Pancreas (tissue), 10 donors: ENCODE measurements at regions not wholly inside any gene's neighbourhood (a gene's known extent, or its start where the extent isn't known, plus 50 kb on each side); places are given as distances from the start of the nearest gene placed in this dataset.
"Not testable (repeated sequence)": the region's sequence is repeated elsewhere in the genome, so short reads cannot be mapped to it uniquely, and the experiment has no call there.

ENCODE experiments used
- ATAC-seq, 4 donors: fragments of 200-7000 bp; cut with Tn5 transposase; one replicate each; pipeline versions ENCODE4 v1.8.0 to v1.9.1; 2020; ENCODE audit warnings: mild to moderate bottlenecking in 4 of 4, moderate library complexity in 4 of 4
- DNase-seq, 6 donors: peaks; one replicate each; pipeline ENCODE4 v3.0.0-alpha.2; 2020
- FAIRE-seq: peaks from 2 replicates; lab custom pipeline; 2012; peaks lifted over from hg19 to GRCh38; lab: Jason Lieb, UNC
- H3K27ac ChIP-seq, 4 donors: fragments of 200-600 bp; sonication (generic); 1 replicate in 3 of 4; 2 replicates in 1 of 4; pipeline versions ENCODE4 v1.5.0 to v1.8.0; 2020
- H3K27me3 ChIP-seq, 4 donors: fragments of 200-600 bp; one replicate each; pipeline ENCODE4 v1.8.0; 2021
- H3K36me3 ChIP-seq, 3 donors: fragments of 200-600 bp; sonication (generic) in 1 of 3; one replicate each; pipeline versions ENCODE4 v1.5.0 to v1.8.0; 2020 to 2021
- H3K4me1 ChIP-seq, 3 donors: fragments of 200-600 bp; one replicate each; pipeline ENCODE4 v1.8.0; 2021
- H3K4me3 ChIP-seq, 4 donors: fragments of 200-600 bp; sonication (generic) in 2 of 4; one replicate each; pipeline versions ENCODE4 v1.5.0 to v1.8.0; 2020 to 2021
- H3K9me3 ChIP-seq, 4 donors: fragments of 200-600 bp; one replicate each; pipeline ENCODE4 v1.8.0; 2021
- CTCF ChIP-seq, 4 donors: fragments of 200-600 bp; sonication (generic) in 3 of 4; IDR thresholded peaks; one replicate each; pipeline versions ENCODE4 v1.5.0 to v1.8.0; 2021; ENCODE audit warnings: antibody characterized with exemption in 4 of 4
- WGBS, 2 donors: extraction: QIAGEN DNeasy Blood & Tissue Kit; methylation state at CpG; one replicate each; pipeline ENCODE4 v1.1.7; 2013; 5-methylcytosine and 5-hydroxymethylcytosine counted together
- intact Hi-C, 3 donors: fragments of 100-400 bp; cut with DNase I; formaldehyde crosslinking; loops; one replicate each; pipeline versions ENCODE4 v1.11.1 to v1.14.2; 2022
- donor health status: healthy with polysubstance abuse.
- donor health status: DM: no; HTN: no; CAD: no; lungs with moderate emphysema.
- donor health status: DM: no; HTN: no; CAD: no.
- donor health status: control.
- donor health status: control.
- donor health status: Bipolar disorder and iron deficiency.
- donor health status: DM: yes; HTN: yes; CAD: no.
- donor health status: DM: no; HTN: no; CAD: no.
- donor health status: DM: no; HTN: no; CAD: no.
- donor health status: DM: yes; HTN: yes; CAD: no.

GRCh38 chr6:71229477-71229876 is 59.1 kb upstream of the OGFRL1 start:
- no peak for TF ChIP-seq CTCF (IDR thresholded peaks at IDR 0.05)
- WGBS, 2 donors, result 80 to 87% methylated on average over 3 of the region's 3 CpGs
- no peak overlapping the region for H3K4me3 ChIP-seq
- H3K27me3 ChIP-seq, result no peaks in the 10 kb centered on the region
- ATAC-seq (no peak), FAIRE-seq (no peak), DNase-seq (no peak)
- intact Hi-C loops, result no loop called here
- H3K4me1 ChIP-seq, result no peaks in the 10 kb centered on the region
- no peak overlapping the region for H3K27ac ChIP-seq
- H3K9me3 ChIP-seq, result no peaks in the 10 kb centered on the region
- no peaks in the 10 kb centered on the region for H3K36me3 ChIP-seq

- intact Hi-C loops, H3K4me1 ChIP-seq, H3K4me3 ChIP-seq, H3K27ac ChIP-seq, FAIRE-seq, H3K36me3 ChIP-seq, DNase-seq, H3K27me3 ChIP-seq, H3K9me3 ChIP-seq, ATAC-seq: not testable (repeated sequence)
- WGBS, 2 donors, result 82 to 94% methylated on average over 4 of the region's 4 CpGs
Measured at GRCh38 chr6:71232890-71233289, 55.7 kb upstream of the OGFRL1 start.

GRCh38 chr6:71236926-71237434 is 51.6 kb upstream of the OGFRL1 start:
- intact Hi-C loops, result no loop called here
- Histone ChIP-seq H3K4me3 (no peak overlapping the region), H3K9me3 (no peaks in the 10 kb centered on the region), H3K4me1 (no peaks in the 10 kb centered on the region), H3K27ac (no peak overlapping the region), H3K27me3 (no peaks in the 10 kb centered on the region), H3K36me3 (no peaks in the 10 kb centered on the region)
- ATAC-seq, result no peak
- WGBS, 2 donors, result 79 to 83% methylated on average over 1 of the region's 1 CpG
- no peak for FAIRE-seq
- no peak for TF ChIP-seq CTCF (IDR thresholded peaks at IDR 0.05)
- DNase-seq, result no peak

GRCh38 chr6:71238351-71238750 is 50.3 kb upstream of the OGFRL1 start:
- H3K27ac ChIP-seq, result no peak overlapping the region
- no peaks in the 10 kb centered on the region for H3K36me3 ChIP-seq
- ATAC-seq (no peak), FAIRE-seq (no peak), DNase-seq (no peak)
- no peaks in the 10 kb centered on the region for H3K9me3 ChIP-seq
- no peaks in the 10 kb centered on the region for H3K27me3 ChIP-seq
- 54 to 73% methylated on average over 1 of the region's 1 CpG for whole genome bisulfite sequencing, 2 donors
- intact Hi-C loops, result no loop called here
- no peaks in the 10 kb centered on the region for H3K4me1 ChIP-seq
- H3K4me3 ChIP-seq, result no peak overlapping the region
- no peak for TF ChIP-seq CTCF (IDR thresholded peaks at IDR 0.05)
